ENCODE measurements at regions not wholly inside any gene's neighbourhood (a gene's known extent, or its start where the extent isn't known, plus 50 kb on each side); places are given as distances from the start of the nearest gene placed in this dataset.

DNA sequence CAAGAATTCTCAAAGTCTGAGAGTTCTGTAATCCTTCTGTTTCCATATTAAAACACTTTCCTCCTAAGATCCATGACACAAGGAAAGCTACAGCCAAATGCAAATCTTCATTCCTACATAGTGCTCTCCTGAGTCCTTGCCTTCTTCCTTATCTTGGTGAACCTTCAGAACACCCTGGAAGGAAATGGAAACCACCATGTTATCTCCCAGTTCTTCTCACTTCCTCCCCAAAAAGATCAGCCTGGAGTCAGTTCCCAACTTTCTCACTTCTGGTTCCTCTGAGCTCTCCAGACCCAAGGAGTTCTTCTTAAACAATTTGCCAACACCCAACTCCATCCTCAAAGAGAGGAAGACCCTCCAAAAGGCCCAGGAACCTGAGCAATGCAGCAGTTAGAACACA, 193.3 kb upstream of the CCN2 start:
- ATAC-seq (replicated peaks) (no peak), DNase-seq (no peak)
- H3K36me3 Mint-ChIP-seq = peaks cover 8 to 10% of the 10 kb centered on the region in 2 donors
- H3K27me3 Mint-ChIP-seq = no peaks in the 10 kb centered on the region
- H3K9me3 Mint-ChIP-seq = peaks cover 0 to 3% of the 10 kb centered on the region in 2 donors
- peaks cover 24 to 48% of the 10 kb centered on the region in 2 donors for H3K4me1 Mint-ChIP-seq
- no peak overlapping the region for H3K27ac Mint-ChIP-seq
- H3K4me3 Mint-ChIP-seq = no peak overlapping the region

DNA sequence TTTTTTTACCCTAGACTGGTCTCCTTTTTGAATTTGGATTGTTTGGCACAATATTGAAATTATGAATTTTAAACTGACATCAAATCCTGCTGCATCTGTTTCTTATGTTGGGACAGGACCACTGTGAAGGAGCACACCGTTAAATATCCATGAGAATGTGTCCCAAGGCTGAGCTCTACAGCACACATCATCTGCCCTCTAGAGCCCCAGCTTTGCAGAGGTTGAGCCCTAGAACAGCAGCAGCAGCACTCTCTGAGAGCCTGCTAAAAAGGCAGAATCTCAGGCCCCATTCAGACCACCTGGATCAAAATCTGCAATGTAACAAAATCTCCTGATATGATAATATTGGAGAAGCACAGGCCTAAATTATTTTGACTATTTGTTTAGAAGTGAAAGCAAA, 192.1 kb upstream of the CCN2 start:
- Mint-ChIP-seq H3K9me3 (peaks cover 0 to 3% of the 10 kb centered on the region in 2 donors), H3K36me3 (peaks cover 8 to 11% of the 10 kb centered on the region in 2 donors), H3K4me1 (peaks cover 30 to 58% of the 10 kb centered on the region in 2 donors), H3K4me3 (no peak overlapping the region), H3K27ac (no peak overlapping the region), H3K27me3 (no peaks in the 10 kb centered on the region)
- DNase-seq (no peak), ATAC-seq (replicated peaks) (no peak)

DNA sequence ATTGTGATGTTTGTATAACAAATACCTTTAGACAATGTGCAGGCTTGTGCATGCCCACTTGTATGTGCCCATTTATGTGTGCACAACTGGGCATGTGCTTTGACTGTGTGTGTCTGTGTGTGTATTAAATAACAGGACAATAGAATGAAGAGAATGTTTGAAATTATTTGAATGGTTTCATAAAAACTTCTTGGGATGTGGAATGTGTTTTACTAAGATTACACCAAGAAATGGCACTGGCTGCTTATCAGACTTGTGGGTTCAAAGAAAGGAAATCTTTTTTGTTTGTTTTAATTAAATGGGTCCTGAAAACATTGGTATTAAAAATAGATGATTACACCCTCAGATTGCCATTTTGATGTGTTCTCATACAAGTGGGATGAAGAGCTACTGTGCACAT, 191.6 kb upstream of the CCN2 start:
- Mint-ChIP-seq H3K9me3 (peaks cover 0 to 3% of the 10 kb centered on the region in 2 donors), H3K4me1 (peaks cover 31 to 60% of the 10 kb centered on the region in 2 donors), H3K36me3 (peaks cover 8 to 11% of the 10 kb centered on the region in 2 donors), H3K4me3 (no peak overlapping the region), H3K27ac (no peak overlapping the region), H3K27me3 (no peaks in the 10 kb centered on the region)
- DNase-seq = no peak
- ATAC-seq (replicated peaks) = no peak

DNA sequence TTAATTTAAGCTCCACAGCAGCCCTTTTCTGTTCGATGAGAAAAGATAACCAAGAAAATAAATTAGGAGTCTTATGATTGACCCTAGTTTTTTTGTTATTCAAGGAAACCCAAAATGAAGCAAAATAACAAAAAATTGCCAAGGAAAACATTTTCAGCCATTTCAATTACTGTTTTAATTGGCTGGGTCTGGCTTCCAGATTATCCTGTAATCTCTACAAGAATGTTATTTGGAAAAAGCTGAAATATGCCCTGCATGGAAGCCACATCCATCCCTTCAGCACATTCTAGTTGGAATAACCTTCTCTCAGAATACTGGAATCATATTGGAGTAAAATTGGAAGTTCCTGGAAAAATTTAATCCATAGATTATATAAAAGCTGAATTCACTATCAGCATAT, 191.1 kb upstream of the CCN2 start:
- no peak overlapping the region for H3K27ac Mint-ChIP-seq
- ATAC-seq (replicated peaks) (no peak), DNase-seq (no peak)
- no peak overlapping the region for H3K4me3 Mint-ChIP-seq
- peaks cover 0 to 3% of the 10 kb centered on the region in 2 donors for H3K9me3 Mint-ChIP-seq
- no peaks in the 10 kb centered on the region for H3K27me3 Mint-ChIP-seq
- H3K4me1 Mint-ChIP-seq = peaks cover 33 to 65% of the 10 kb centered on the region in 2 donors
- peaks cover 8 to 11% of the 10 kb centered on the region in 2 donors for H3K36me3 Mint-ChIP-seq

DNA sequence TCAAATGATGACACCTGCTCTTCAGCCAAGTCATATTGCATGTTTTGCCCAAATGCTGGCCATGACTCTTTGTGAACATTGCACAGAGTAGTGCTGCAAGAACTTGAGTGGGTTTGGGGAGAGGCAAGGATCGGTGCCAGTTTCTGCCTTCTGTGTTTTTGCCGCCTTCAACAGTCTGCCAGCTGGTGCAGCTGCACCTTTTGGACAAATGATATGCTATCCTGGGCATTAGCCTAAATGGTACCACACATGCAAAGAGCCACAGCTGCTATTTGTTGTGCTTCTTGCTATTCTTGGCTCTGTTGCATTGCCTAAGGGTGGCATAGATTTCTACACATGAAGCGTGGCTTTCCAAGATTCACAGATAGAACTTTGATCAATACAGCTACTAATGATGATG, 189.0 kb upstream of the CCN2 start:
- H3K36me3 Mint-ChIP-seq = peaks cover 4 to 10% of the 10 kb centered on the region in 2 donors
- ATAC-seq (replicated peaks) (no peak), DNase-seq (no peak)
- H3K4me3 Mint-ChIP-seq = no peak overlapping the region
- no peaks in the 10 kb centered on the region for H3K27me3 Mint-ChIP-seq
- peaks cover 41 to 82% of the 10 kb centered on the region in 2 donors for H3K4me1 Mint-ChIP-seq
- peaks cover 0 to 5% of the 10 kb centered on the region in 2 donors for H3K9me3 Mint-ChIP-seq
- no peak overlapping the region for H3K27ac Mint-ChIP-seq

DNA sequence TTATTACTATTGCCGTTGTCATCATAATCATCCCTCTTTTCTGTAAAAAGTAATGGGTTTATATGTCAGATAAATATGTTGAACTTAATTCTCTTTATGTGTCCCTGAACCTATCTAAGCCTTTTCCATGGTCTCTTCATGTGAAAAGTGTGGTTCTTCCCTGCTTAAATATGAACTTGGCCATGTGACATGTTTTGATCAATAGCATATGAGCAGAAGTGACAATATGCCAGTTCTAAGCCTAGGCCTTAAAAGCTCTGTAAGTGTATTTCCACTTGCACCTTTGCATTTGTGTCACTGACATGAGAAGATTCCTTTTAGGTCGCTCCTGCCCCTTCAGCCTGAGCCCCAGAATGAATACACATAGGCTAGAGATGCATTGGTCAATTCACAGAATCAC, 188.4 kb upstream of the CCN2 start:
- Mint-ChIP-seq H3K27ac (no peak overlapping the region), H3K36me3 (peaks cover 0 to 7% of the 10 kb centered on the region in 2 donors), H3K4me3 (no peak overlapping the region), H3K9me3 (peaks cover 0 to 4% of the 10 kb centered on the region in 2 donors), H3K27me3 (no peaks in the 10 kb centered on the region), H3K4me1 (peaks cover 37 to 82% of the 10 kb centered on the region in 2 donors)
- DNase-seq (no peak), ATAC-seq (replicated peaks) (no peak)

DNA sequence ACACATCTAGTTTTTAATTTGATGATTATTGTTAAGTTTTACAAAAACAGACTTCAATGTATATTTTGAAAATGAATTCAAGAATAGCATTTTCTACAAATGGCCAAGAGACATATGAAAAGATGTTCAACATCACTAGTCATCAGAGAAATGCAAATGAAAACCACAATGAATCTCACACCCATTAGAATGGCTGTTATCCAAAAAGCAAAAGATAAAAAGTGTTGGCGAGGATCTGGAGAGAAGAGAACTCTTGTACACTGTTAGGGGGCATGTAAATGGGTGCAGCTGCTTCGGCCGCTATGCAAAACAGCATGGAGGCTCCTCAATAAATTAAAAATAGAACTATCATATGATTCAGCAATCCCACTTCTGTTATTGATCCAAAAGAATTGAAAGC, 185.8 kb upstream of the CCN2 start:
- Mint-ChIP-seq H3K4me1 (peaks cover 42 to 95% of the 10 kb centered on the region in 2 donors), H3K9me3 (peaks cover 0 to 2% of the 10 kb centered on the region in 2 donors), H3K4me3 (peak overlapping the region; percentile 33 to 59), H3K27ac (peak overlapping the region; percentile 16), H3K27me3 (no peaks in the 10 kb centered on the region), H3K36me3 (peaks cover 0 to 4% of the 10 kb centered on the region in 2 donors)
- ATAC-seq (replicated peaks) (no peak), DNase-seq (no peak)

DNA sequence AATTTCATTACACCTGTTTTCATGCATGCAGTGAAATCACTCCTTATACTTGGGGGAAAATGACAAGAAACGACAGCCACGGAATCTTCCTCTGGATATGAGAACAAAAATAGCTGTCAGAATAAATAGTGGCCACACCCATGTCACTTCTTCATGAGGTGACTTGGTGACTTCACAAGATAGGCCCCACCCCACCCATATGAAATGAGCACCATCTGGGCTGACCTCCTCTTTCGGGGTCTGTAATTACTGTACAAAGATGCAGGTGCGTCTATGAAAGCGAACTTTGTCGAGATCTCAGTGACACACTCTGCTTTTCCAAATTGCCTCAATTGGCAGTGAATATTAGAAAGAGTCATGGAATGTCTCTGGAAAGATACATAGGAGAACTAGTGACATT, 184.2 kb upstream of the CCN2 start:
- Mint-ChIP-seq H3K4me1 (peaks cover 54 to 100% of the 10 kb centered on the region in 2 donors), H3K27me3 (no peaks in the 10 kb centered on the region), H3K9me3 (peaks cover 0 to 2% of the 10 kb centered on the region in 2 donors), H3K27ac (peak overlapping the region; percentile 86), H3K36me3 (peaks cover 0 to 4% of the 10 kb centered on the region in 2 donors), H3K4me3 (peak overlapping the region; percentile 51 to 69)
- ATAC-seq (replicated peaks) (peak; percentile 66 to 76), DNase-seq (no peak)

DNA sequence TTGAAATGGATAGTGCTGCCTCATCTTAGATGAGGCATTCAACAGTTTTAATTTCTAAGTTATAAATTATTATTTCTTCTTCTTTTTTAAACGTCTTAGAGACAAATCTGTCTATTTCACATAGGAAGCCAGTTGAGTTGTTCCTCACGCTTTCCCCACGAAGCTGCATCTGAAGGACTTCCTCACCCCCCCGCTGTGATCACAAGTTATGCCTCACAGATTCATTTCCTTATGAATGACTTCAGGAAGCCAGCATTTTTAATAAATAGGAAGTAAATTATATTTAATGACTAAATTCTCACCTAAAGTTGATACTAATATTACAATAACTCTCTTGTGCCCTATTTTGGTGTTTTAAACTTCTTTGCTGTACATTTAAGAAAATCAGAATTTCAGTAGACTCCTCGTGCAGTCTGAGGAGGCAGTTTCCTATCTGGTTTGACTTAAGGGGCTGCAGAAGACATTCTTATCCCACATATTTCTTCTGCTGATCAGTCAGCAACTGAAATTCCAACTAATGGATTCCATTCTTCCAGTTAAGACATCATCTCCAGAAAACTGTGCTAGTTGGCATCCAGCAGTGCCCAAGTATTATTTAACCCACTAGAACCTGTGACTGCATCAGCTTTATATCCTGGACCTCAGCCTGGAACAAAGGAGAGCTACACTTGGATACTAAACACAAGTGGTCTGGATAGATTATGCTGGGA, 182.7 kb upstream of the CCN2 start:
- no peaks in the 10 kb centered on the region for H3K27me3 Mint-ChIP-seq
- peak overlapping the region; percentile 69 to 70 for H3K4me3 Mint-ChIP-seq
- H3K27ac Mint-ChIP-seq = peak overlapping the region; percentile 65
- peaks cover 51 to 89% of the 10 kb centered on the region in 2 donors for H3K4me1 Mint-ChIP-seq
- peaks cover 0 to 2% of the 10 kb centered on the region in 2 donors for H3K9me3 Mint-ChIP-seq
- H3K36me3 Mint-ChIP-seq = no peaks in the 10 kb centered on the region
- no peak for ATAC-seq (replicated peaks)
- DNase-seq = no peak

DNA sequence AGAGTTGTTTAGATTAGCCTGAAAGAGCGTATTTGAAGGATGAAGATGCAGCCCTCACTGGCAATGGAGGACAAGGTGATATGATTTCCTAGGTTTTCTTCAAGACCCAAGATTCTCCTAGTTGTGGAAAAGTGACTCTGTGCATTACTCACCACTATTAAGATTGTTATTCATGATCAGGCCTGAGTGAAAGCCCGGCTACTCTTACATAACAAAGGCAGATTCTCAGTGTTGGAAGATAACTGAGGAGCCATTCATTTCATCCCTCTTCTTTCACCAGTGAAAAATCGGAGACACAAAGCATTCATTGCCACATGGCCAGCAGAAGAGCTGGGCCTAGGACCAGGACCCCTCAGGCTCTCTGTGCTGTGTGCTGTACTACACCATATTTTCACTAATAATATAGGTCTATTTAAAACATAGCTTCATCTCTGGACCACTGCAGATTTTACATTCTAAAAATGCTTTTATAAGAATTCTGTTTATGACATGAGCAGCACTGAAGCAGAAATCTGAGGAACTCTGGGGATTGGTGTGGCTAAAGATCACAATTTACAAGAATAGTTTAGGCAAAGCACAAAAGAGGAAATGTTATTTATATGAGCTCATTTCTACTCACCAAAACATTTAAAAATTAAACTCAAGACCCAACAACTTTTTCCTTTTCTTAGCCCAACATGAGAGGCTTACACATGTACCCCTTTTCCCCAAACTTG, 181.9 kb upstream of the CCN2 start:
- peaks cover 0 to 2% of the 10 kb centered on the region in 2 donors for H3K9me3 Mint-ChIP-seq
- peak overlapping the region; percentile 65 for H3K27ac Mint-ChIP-seq
- DNase-seq = no peak
- peak; percentile 14 to 38 for ATAC-seq (replicated peaks)
- peak overlapping the region; percentile 55 to 69 for H3K4me3 Mint-ChIP-seq
- H3K4me1 Mint-ChIP-seq = peaks cover 44 to 81% of the 10 kb centered on the region in 2 donors
- no peaks in the 10 kb centered on the region for H3K27me3 Mint-ChIP-seq
- H3K36me3 Mint-ChIP-seq = no peaks in the 10 kb centered on the region

DNA sequence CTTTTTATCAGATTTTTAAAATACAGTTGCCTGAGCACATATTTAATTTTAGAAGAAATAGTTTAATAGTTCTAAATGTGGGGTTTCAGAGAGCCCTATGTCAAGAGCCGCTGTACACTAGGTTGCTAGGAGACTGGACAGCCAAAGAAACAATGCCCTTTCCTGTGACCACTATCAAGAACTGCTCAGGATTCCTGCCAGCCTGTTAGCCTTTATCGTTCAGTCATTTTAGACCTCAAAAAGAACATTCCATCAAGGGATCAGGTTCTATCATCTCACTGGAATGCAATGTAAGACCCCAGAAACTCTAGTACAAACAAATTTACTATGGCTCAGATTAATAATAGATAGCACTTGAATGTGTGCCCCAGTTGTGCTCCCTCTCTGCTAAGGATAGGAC, 181.2 kb upstream of the CCN2 start:
- H3K4me1 Mint-ChIP-seq = peaks cover 42 to 75% of the 10 kb centered on the region in 2 donors
- peak overlapping the region; percentile 33 for H3K27ac Mint-ChIP-seq
- H3K36me3 Mint-ChIP-seq = no peaks in the 10 kb centered on the region
- DNase-seq (no peak), ATAC-seq (replicated peaks) (no peak)
- peaks cover 0 to 2% of the 10 kb centered on the region in 2 donors for H3K9me3 Mint-ChIP-seq
- no peaks in the 10 kb centered on the region for H3K27me3 Mint-ChIP-seq
- H3K4me3 Mint-ChIP-seq = no peak overlapping the region

DNA sequence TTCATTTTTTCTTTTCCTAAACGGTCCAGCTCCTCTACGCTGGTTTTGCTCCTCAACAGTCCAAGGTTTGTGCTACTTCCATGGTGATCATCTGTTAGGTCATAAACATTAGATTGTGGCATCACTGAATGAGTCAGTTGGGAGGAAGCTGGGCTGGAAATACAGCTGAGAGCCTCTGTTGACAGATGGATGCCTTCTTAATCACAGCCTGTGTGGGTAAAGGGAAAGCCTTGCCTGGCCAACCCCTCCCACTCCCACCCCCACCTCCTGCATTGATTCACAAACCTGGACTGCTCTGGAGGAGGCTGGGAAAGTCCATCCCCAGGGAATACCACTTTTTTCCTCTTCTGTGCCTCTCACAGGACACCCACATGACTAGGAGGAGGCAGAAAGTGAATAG, 180.6 kb upstream of the CCN2 start:
- Mint-ChIP-seq H3K9me3 (peaks cover 0 to 2% of the 10 kb centered on the region in 2 donors), H3K27ac (peak overlapping the region; percentile 88), H3K4me1 (peaks cover 39 to 68% of the 10 kb centered on the region in 2 donors), H3K27me3 (no peaks in the 10 kb centered on the region), H3K4me3 (peak overlapping the region; percentile 69 to 71), H3K36me3 (peaks cover 0 to 2% of the 10 kb centered on the region in 2 donors)
- DNase-seq (peak; percentile 37), ATAC-seq (replicated peaks) (peak; percentile 69 to 82)

DNA sequence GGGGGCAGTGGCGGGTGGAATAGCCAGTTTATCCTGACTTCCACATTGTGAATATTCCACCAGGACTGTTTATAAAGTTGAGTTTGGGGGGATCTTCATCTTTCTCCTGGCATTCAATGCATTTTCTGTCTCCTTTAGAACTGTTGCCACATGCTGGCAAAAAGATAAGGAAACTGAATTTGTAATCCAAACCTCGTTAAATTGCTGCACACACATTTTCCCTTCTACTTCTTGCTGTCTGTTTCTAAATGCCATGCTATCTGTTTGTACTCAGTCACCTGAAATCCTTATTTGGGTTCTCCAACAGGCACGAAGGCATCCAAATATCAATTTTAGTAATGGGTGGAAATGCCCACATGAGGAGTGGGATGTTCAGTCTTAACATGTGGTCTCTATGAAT, 180.2 kb upstream of the CCN2 start:
- H3K36me3 Mint-ChIP-seq = peaks cover 0 to 3% of the 10 kb centered on the region in 2 donors
- peaks cover 39 to 64% of the 10 kb centered on the region in 2 donors for H3K4me1 Mint-ChIP-seq

DNA sequence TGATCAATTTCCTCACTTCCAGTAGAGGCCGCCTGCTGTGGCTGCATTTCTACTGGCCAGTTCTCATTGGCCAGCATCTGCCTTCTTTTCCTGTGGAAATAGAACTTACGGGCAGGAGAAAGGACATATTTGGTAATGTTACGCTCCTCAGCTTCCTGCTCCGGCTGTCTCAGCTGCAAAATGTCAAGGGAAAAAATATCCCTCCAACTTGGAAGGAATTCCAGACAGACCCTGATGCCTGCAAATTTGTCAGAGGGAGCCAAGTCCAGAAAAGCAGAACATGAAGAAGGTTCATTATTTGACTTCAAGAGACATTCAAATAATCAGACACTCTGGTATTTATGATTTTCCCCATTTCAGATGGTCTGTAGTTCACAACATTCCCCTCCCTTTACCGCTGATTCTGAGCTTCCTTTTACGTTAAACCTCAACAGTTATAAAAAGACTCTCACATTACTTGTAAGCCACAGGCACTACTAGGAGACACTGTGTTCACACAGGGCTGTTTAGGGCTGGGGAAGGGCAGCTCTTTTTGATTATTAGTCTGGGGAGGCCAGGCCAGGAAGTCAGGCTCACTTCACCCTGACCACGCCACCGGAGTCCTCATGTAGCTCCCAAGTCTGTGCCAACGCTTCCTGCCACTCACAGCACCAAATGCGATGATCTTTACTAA, 179.6 kb upstream of the CCN2 start:
- H3K4me1 Mint-ChIP-seq = peaks cover 36 to 58% of the 10 kb centered on the region in 2 donors
- peak overlapping the region; percentile 88 for H3K27ac Mint-ChIP-seq
- peak overlapping the region; percentile 69 to 71 for H3K4me3 Mint-ChIP-seq
- H3K9me3 Mint-ChIP-seq = peaks cover 0 to 2% of the 10 kb centered on the region in 2 donors
- peak; percentile 51 for ATAC-seq (replicated peaks)
- no peak for DNase-seq
- peaks cover 0 to 3% of the 10 kb centered on the region in 2 donors for H3K36me3 Mint-ChIP-seq
- no peaks in the 10 kb centered on the region for H3K27me3 Mint-ChIP-seq

More for the DNA sequence above, 180.2 kb upstream of the CCN2 start:
- Mint-ChIP-seq H3K4me3 (peak overlapping the region; percentile 69 to 71), H3K27ac (peak overlapping the region; percentile 88), H3K27me3 (no peaks in the 10 kb centered on the region), H3K9me3 (peaks cover 0 to 2% of the 10 kb centered on the region in 2 donors)
- DNase-seq (no peak), ATAC-seq (replicated peaks) (peak; percentile 4 to 11)
